ENCODE measurements at regions not wholly inside any gene's neighbourhood (a gene's known extent, or its start where the extent isn't known, plus 50 kb on each side); places are given as distances from the start of the nearest gene placed in this dataset.

GRCh38 chr12:126481688-126482087, 1416.5 kb downstream of the AACS start:
- Histone ChIP-seq H3K9me3 (ENCODE audit: control extremely low read depth in 1 of 3, control insufficient read depth in 2 of 3, insufficient read depth in 1 of 3, low read length in 2 of 3) (peaks cover 0 to 13% (median 0%) of the 10 kb centered on the region in 3 donors), H4K20me1 (ENCODE audit: control insufficient read depth, insufficient read depth, low read length, poor library complexity, severe bottlenecking) (no peaks in the 10 kb centered on the region), H3K27ac (ENCODE audit: low read length in 2 of 2) (no peak overlapping the region), H3K27me3 (replicated peaks in 1 of 4; ENCODE audit: control extremely low read depth in 1 of 4, control insufficient read depth in 3 of 4, insufficient read depth in 4 of 4, low read length in 3 of 4) (no peaks in the 10 kb centered on the region), H3K36me3 (replicated peaks in 1 of 2; ENCODE audit: control extremely low read depth in 1 of 2, control insufficient read depth in 1 of 2, extremely low read depth in 1 of 2, insufficient read depth in 2 of 2, low read length in 1 of 2) (no peaks in the 10 kb centered on the region), H3K79me2 (ENCODE audit: control insufficient read depth, insufficient read depth, low read length) (no peaks in the 10 kb centered on the region), H2AFZ (ENCODE audit: insufficient read depth, low read depth, low read length, poor library complexity, severe bottlenecking) (no peak overlapping the region), H3K9ac (ENCODE audit: low read length) (no peak overlapping the region), H3K4me3 (ENCODE audit: control extremely low read depth in 1 of 5, extremely low read depth in 1 of 5, insufficient read depth in 1 of 5, low read depth in 2 of 5, low read length in 4 of 5) (no peak overlapping the region), H3K4me1 (ENCODE audit: control insufficient read depth in 2 of 2, insufficient read depth in 2 of 2, low read length in 2 of 2) (no peaks in the 10 kb centered on the region), H3K4me2 (replicated peaks; ENCODE audit: low read depth, low read length, poor library complexity, severe bottlenecking) (no peak overlapping the region)
- 100% methylated on average over 1 of the region's 6 CpGs for WGBS (ENCODE audit: insufficient coverage)
- H3K9me3 Mint-ChIP-seq (ENCODE audit: insufficient read depth): peaks cover 3% of the 10 kb centered on the region
- H3K4me3 Mint-ChIP-seq: no peak overlapping the region
- no peak for TF ChIP-seq EZH2 (IDR thresholded peaks at IDR 0.05; ENCODE audit: borderline replicate concordance, insufficient read depth, low read depth, low read length, poor library complexity, severe bottlenecking)
- TF ChIP-seq CTCF (IDR thresholded peaks at IDR 0.05): no peak
- ATAC-seq (ENCODE audit: low read depth): no peak
- CTCF ChIA-PET: no interaction called here
- no peaks in the 10 kb centered on the region for H3K27me3 Mint-ChIP-seq
- DNase-seq: no peak
- no peak overlapping the region for H3K27ac Mint-ChIP-seq
- no peaks in the 10 kb centered on the region for H3K4me1 Mint-ChIP-seq
- intact Hi-C loops (cut with micrococcal nuclease): no loop called here
- POLR2A ChIA-PET: no interaction called here

GRCh38 chr12:126482238-126482889, 1417.1 kb downstream of the AACS start:
- no CpG with 5 or more reads among the region's 2 CpGs for WGBS (ENCODE audit: insufficient coverage)
- Histone ChIP-seq H3K9ac (ENCODE audit: low read length) (no peak overlapping the region), H3K79me2 (ENCODE audit: control insufficient read depth, insufficient read depth, low read length) (no peaks in the 10 kb centered on the region), H3K27me3 (replicated peaks in 1 of 4; ENCODE audit: control extremely low read depth in 1 of 4, control insufficient read depth in 3 of 4, insufficient read depth in 4 of 4, low read length in 3 of 4) (no peaks in the 10 kb centered on the region), H4K20me1 (ENCODE audit: control insufficient read depth, insufficient read depth, low read length, poor library complexity, severe bottlenecking) (no peaks in the 10 kb centered on the region), H3K4me1 (ENCODE audit: control insufficient read depth in 2 of 2, insufficient read depth in 2 of 2, low read length in 2 of 2) (no peaks in the 10 kb centered on the region), H3K4me3 (ENCODE audit: control extremely low read depth in 1 of 5, extremely low read depth in 1 of 5, insufficient read depth in 1 of 5, low read depth in 2 of 5, low read length in 4 of 5) (no peak overlapping the region), H3K4me2 (replicated peaks; ENCODE audit: low read depth, low read length, poor library complexity, severe bottlenecking) (no peak overlapping the region), H3K36me3 (replicated peaks in 1 of 2; ENCODE audit: control extremely low read depth in 1 of 2, control insufficient read depth in 1 of 2, extremely low read depth in 1 of 2, insufficient read depth in 2 of 2, low read length in 1 of 2) (no peaks in the 10 kb centered on the region), H3K27ac (ENCODE audit: low read length in 2 of 2) (no peak overlapping the region), H3K9me3 (ENCODE audit: control extremely low read depth in 1 of 3, control insufficient read depth in 2 of 3, insufficient read depth in 1 of 3, low read length in 2 of 3) (peaks cover 0 to 9% (median 0%) of the 10 kb centered on the region in 3 donors), H2AFZ (ENCODE audit: insufficient read depth, low read depth, low read length, poor library complexity, severe bottlenecking) (no peak overlapping the region)
- ATAC-seq (ENCODE audit: low read depth) (no peak), DNase-seq (no peak)
- no peaks in the 10 kb centered on the region for H3K4me1 Mint-ChIP-seq
- intact Hi-C loops (cut with micrococcal nuclease): no loop called here
- H3K4me3 Mint-ChIP-seq: no peak overlapping the region
- no peaks in the 10 kb centered on the region for H3K9me3 Mint-ChIP-seq (ENCODE audit: insufficient read depth)
- H3K27me3 Mint-ChIP-seq: no peaks in the 10 kb centered on the region
- no peak overlapping the region for H3K27ac Mint-ChIP-seq
- TF ChIP-seq CTCF (IDR thresholded peaks at IDR 0.05) (no peak), EZH2 (IDR thresholded peaks at IDR 0.05; ENCODE audit: borderline replicate concordance, insufficient read depth, low read depth, low read length, poor library complexity, severe bottlenecking) (no peak)
- ChIA-PET CTCF (no interaction called here), POLR2A (no interaction called here)

Data from B cell (primary cell).